NCI-H146 treated with DMSO at 0.1 percent for 48 hours (cell line): ENCODE measurements at regions not wholly inside any gene's neighbourhood (a gene's known extent, or its start where the extent isn't known, plus 50 kb on each side); places are given as distances from the start of the nearest gene placed in this dataset.
"Not testable (repeated sequence)": the region's sequence is repeated elsewhere in the genome, so short reads cannot be mapped to it uniquely, and the experiment has no call there.

Experiments
- DNase-seq: peaks from one replicate; lab custom pipeline; 2025; ENCODE audit not compliant: unreplicated experiment; lab: John Stamatoyannopoulos, UW

DNA sequence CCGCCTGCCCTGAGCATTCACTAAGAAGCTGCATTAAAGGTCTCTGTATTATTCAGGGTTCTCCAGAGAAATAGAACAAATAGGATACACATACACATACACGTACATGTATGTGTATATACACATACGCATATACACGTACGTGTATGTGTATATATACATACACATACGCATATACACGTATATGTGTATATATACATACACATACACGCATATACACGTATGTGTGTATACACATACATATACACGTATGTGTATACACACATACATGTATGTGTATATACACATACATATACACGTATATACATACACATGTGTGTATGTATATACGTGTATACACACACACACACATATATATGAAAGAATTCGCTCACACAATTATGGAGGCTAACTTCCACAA is 108.9 kb upstream of the BARHL2 start:
- DNase-seq: no peak

DNA sequence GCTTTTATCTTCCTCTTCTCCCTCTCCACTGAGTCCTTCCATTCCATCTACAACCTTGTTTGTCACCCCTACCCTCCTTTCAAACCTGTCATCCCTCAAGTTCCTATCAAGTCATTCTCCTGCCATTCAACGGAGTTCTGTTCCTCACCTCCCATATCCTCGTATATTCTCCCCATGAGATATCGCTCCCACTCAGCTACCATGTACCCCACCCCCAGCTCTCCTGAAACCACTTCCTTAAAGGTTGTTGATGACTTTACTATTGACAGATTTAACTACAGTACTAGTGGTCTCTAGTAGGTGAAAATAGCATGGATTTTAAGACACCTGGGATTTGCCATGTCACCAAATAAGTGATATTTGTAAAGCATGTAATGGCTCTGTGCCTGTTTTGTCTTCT is 107.4 kb upstream of the BARHL2 start:
- no peak for DNase-seq

DNA sequence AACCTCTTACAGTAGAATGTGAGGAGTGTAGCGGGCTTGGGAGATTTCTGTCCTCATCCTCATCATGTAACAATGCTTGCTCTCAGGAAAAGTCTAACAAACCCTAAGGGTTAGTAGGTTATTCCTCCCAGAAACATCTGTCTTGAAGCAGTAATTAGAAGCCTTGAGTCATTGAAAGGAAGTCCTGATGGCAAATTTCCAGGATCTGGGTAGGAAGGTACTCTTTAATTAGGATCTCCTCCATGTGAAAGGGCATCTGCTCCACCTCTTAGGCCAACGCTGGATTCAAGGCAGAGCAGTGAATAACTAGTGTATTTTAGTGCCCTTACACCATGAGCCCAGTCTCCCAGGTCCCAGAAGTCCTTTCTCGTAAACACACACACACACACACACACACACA is 106.6 kb upstream of the BARHL2 start:
- no peak for DNase-seq

DNA sequence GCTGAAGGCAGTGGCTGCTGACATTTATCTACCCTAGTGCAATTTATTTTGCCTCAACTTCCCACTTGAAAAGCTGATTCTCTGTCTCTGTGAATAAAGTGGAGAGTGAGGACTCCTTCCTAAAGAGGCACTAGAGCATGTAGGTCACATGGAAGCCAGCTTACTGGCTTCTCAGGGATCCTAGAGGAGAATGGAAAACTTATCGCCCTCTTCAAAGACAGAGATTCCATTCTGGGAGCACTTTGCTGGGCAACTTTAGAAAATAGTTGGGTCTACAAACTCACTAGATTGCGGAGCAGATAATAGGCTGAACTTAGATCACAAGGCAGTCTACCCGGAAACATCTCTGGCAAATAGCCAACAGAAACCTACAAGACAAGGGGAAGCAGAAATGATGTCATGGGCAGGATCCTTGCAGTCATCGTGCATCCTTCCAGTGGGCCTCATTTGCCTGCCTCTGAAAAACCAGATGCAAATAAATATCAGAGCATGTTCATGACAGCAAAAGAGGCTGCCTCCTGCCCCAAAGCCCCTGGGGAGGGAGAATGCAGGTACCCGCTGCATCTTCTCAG is 104.8 kb upstream of the BARHL2 start:
- DNase-seq: no peak

- DNase-seq: no peak
Observed at GRCh38 chr1:90821152-90821787, 104.2 kb upstream of the BARHL2 start.

GRCh38 chr1:90820745-90821144 is 103.6 kb upstream of the BARHL2 start:
- no peak for DNase-seq

- no peak for DNase-seq
Observed at GRCh38 chr1:90817399-90817798, 100.3 kb upstream of the BARHL2 start.

- DNase-seq: not testable (repeated sequence)
Observed at GRCh38 chr1:90812237-90812636, 95.1 kb upstream of the BARHL2 start.

DNA sequence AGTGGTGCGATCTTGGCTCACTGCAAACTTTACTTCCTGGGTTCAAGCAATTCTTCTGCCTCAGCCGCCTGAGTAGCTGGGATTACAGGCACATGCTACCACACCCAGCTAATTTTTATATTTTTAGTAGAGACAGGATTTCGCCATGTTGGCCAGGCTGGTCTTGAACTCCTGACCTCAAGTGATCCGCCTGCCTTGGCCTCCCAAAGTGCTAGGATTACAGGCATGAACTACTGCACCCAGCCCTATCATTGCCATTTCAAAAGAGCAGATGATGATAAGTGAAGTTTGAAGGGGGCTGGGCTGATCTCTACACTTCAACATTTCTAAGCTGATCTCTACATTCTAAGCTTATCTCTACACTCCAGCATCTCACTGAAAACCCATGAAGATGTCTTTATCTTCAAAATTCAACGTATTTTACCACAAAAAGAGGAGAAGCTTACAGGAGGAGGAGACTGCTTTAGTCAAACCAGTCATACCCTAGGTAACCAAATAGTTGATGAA is 94.4 kb upstream of the BARHL2 start:
- not testable (repeated sequence) for DNase-seq

DNA sequence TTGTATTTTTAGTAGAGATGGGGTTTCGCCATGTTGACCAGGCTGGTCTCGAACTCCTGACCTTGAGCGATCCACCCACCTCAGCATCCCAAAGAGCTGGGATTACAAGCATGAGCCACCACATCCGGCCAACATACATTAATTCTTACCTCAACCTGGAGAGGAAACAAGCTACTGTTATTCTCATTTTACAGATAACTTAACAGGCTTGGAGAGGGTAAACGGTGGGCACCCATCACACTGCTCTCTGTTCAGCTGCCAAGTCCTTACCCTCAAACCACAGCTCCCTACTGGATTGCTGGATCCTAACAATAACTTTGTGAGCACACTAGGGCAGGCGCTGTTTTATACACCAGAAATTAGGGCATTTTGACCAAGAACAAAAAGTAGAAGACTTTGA is 93.6 kb upstream of the BARHL2 start:
- DNase-seq: no peak

DNA sequence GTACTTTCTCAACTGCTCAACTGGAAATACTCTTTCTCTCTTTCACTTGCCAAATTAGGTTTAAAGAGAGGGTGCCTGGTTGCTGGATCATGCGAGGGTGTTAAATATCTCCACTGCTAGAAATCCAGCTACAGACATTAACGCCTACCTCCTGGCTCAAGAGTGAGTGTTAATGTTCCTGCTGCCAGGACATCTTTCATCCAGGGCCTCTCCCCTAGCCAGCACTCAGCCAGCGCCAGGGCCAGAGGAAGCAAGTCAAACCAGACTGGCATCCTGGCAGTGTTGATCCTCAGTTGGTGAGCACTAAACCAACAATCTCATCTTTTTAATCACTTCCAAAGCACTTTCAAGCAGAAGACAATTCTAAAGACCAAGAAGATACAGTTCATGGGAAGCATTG is 92.9 kb upstream of the BARHL2 start:
- no peak for DNase-seq

- DNase-seq: no peak
Observed at GRCh38 chr1:90809093-90809492, 92.0 kb upstream of the BARHL2 start.

DNA sequence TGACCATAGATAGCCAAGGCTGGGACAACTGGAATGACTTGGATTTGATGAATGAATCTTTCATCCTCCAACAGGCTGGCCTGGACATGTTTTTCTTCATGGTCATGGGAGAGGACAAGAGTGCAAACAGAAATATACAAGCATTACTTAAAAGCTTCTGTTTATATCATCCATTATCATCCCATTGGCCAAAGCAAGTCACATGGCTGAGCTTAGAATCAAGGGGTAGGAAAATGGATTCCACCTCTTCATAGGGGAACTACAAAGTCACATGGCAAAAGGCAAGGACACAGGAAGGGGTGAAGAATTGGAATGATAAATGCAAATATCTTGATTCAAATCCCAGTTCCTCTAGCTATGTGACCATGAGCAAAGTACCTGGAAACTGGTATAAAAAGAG is 90.2 kb upstream of the BARHL2 start:
- no peak for DNase-seq

DNA sequence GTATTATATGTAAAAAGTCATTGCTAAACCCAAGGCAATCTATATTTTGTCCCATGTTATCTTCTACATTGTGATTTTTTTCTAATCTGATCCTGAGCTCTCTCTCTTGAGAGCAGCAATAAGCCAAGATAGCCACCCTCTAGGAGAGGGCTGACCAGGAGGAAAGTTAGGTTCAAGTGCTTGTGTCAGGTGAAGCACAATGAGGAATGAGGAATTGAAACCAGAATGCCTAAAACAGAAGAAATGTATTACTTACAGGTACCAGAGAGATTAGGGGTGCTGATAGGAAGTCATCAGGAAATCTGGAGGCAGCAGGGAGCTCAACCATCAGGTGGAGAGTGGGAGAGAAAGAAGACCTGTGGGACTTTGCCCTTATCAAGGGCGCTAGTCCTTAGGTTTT is 85.5 kb upstream of the BARHL2 start:
- DNase-seq: no peak

DNA sequence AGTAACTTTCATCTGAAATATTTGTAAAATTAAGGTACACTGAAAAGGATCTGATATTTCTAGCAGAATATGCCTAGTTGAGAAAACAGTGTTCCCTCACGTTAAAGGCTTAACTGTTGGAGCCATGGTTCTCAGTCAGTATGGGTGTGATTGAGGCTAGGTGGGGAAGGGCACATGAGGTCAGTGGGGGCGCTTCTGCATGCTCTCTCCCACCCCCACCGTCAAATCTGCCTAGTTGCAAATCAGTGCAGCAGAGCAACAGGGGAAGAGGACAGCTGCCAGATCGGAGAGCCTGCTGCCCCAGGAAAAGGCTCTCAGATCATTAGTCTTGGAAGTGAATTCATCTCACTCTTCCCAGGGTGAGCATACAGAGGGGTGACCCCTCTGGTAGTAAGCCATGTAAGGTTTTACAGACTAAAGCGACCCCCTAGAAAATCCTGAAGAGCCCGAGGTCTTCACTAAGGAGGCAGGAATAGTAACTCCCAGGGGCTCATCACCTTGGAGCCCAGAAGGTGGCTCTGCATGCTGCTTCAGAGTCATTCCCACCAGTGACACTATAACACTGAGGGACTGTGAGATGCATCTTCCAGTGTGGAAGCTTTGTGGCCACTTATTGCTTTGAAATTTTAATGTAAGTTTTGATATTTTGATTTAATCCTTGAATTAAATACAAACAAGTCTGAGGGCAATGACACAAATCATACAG is 83.1 kb upstream of the BARHL2 start:
- no peak for DNase-seq

DNA sequence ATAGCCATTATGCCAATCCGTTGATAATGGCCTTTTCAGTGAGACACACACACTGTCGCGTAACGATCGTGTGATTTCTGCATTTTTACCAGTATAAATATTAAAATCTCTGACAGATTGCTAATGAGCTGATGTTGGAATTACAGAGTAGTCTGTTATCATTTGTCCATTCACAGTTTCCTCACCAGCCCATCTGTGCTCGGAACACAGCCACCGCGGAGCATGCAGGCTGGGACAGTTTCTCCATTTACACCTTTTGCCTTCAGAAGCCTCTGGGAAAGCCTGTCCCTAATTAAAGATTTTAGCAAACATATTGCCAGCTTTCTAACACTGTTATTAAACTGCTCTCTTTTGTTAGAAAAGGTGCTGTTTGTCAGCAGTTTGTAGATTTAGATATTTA is 82.2 kb upstream of the BARHL2 start:
- DNase-seq: no peak

GRCh38 chr1:90798883-90799282 is 81.8 kb upstream of the BARHL2 start:
- DNase-seq: no peak

GRCh38 chr1:90798344-90798743 is 81.2 kb upstream of the BARHL2 start:
- no peak for DNase-seq

DNA sequence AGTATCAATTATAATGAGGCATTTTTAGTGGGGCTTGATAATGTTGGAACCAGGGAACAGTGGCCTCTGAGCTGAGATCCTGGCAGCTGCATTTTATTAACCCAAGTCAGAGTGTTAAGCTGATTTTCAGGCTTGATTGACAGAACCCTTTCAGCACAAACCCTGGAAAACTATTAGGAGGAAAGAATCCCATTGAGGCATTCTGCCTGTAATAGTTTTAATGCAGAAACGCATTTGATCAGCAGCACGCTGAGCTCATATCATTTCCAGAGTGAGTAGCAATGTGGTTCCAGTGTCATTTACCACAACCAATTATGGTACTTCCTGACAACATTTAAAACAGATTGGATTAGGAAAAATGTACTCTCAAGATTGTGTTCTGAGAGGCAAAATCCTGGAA is 78.3 kb upstream of the BARHL2 start:
- no peak for DNase-seq

DNA sequence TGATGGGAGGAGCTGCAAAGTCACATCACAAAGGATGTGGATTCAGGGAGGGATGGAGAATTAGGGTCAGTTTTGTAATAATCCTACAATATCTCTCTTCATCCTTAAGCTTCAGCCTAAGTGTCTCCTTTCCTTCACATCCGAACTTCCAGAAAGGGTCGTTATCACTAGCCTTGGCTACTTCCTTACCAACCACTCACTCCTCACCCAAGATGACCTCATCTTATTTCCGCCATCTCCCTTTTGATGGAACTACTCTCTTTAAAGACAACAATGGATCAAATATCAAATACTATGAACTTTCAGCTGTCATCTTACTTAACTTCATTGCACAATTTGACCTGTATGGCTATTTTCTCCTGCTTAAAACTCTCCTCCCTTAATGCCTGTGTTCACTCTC is 69.6 kb upstream of the BARHL2 start:
- no peak for DNase-seq

- no peak for DNase-seq
Observed at GRCh38 chr1:90784186-90784847, 67.2 kb upstream of the BARHL2 start.

DNA sequence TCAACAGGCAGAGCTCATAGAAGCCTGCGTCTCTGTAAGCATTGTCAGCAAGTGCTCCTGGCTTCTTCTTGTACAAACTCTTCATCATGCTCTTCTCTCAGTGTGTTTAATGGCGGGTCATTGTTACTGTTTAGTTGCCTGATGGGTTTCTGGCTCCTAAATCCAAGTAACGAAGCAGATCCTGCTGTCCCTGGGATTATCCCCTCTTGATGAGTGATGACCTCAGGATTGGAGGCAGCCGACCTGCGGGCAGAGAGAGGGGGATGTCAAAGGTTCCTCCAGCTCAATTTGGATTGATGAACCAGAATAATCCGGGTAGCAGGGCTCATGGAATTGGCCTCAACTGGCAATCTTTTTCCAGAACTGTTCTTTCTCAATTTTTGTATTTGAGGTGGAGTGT is 66.1 kb upstream of the BARHL2 start:
- no peak for DNase-seq
